Activated CD4-positive, alpha-beta T cell treated with anti-CD3 and anti-CD28 coated beads for 24 hours (primary cell): ENCODE measurements at regions not wholly inside any gene's neighbourhood (a gene's known extent, or its start where the extent isn't known, plus 50 kb on each side); places are given as distances from the start of the nearest gene placed in this dataset.
"Not testable (repeated sequence)": the region's sequence is repeated elsewhere in the genome, so short reads cannot be mapped to it uniquely, and the experiment has no call there.

Experiments
- DNase-seq, 2 donors: peaks; one replicate each; pipeline ENCODE4 v3.0.0-alpha.2; 2020; ENCODE audit warnings: low read depth in 2 of 2

- DNase-seq = no peak
These were observed 158.8 kb downstream of the IL20RB start for GRCh38 chr3:137116619-137117018.

- DNase-seq = peak; percentile 1
These were observed 164.0 kb downstream of the IL20RB start for GRCh38 chr3:137121704-137122314.

GRCh38 chr3:137131081-137131480, 173.3 kb downstream of the IL20RB start:
- no peak for DNase-seq

GRCh38 chr3:137134431-137134830, 176.6 kb downstream of the IL20RB start:
- no peak for DNase-seq

- DNase-seq = no peak
These were observed 190.6 kb downstream of the IL20RB start for GRCh38 chr3:137148406-137148805.

GRCh38 chr3:137148917-137149316, 191.1 kb downstream of the IL20RB start:
- no peak for DNase-seq

GRCh38 chr3:137150825-137151224, 193.0 kb downstream of the IL20RB start:
- DNase-seq = no peak

GRCh38 chr3:137153046-137153445, 195.3 kb downstream of the IL20RB start:
- not testable (repeated sequence) for DNase-seq

GRCh38 chr3:137163241-137163871, 205.6 kb downstream of the IL20RB start:
- no peak for DNase-seq

GRCh38 chr3:137163958-137164357, 206.2 kb downstream of the IL20RB start:
- no peak for DNase-seq

- no peak for DNase-seq
These were observed 207.5 kb downstream of the IL20RB start for GRCh38 chr3:137165117-137165806.

- DNase-seq = no peak
These were observed 214.2 kb downstream of the IL20RB start for GRCh38 chr3:137171834-137172603.

GRCh38 chr3:137172728-137173127, 214.9 kb downstream of the IL20RB start:
- DNase-seq = no peak

- DNase-seq = no peak
These were observed 216.7 kb downstream of the IL20RB start for GRCh38 chr3:137174514-137174913.

GRCh38 chr3:137180220-137180619, 222.4 kb downstream of the IL20RB start:
- no peak for DNase-seq

- no peak for DNase-seq
These were observed 233.5 kb downstream of the IL20RB start for GRCh38 chr3:137191133-137191923.

- DNase-seq = no peak
These were observed 234.2 kb downstream of the IL20RB start for GRCh38 chr3:137191951-137192350.

GRCh38 chr3:137194301-137194700, 236.5 kb downstream of the IL20RB start:
- no peak for DNase-seq

GRCh38 chr3:137198374-137198773, 240.6 kb downstream of the IL20RB start:
- not testable (repeated sequence) for DNase-seq

- DNase-seq = no peak
These were observed 241.9 kb downstream of the IL20RB start for GRCh38 chr3:137199678-137200077.

- DNase-seq = no peak
These were observed 243.3 kb downstream of the IL20RB start for GRCh38 chr3:137201066-137201465.

- DNase-seq = no peak
These were observed 245.2 kb downstream of the IL20RB start for GRCh38 chr3:137202941-137203340.
